Spleen (tissue), 7 donors: ENCODE measurements at regions not wholly inside any gene's neighbourhood (a gene's known extent, or its start where the extent isn't known, plus 50 kb on each side); places are given as distances from the start of the nearest gene placed in this dataset.

Experiments
- POLR2A ChIP-seq, 3 donors: fragments of 450-650 bp; IDR thresholded peaks; one replicate each; pipeline ENCODE4 v1.5.1; 2017; ENCODE audit warnings: antibody characterized with exemption in 3 of 3, mild to moderate bottlenecking in 1 of 3
- POLR2AphosphoS5 ChIP-seq, 3 donors: sonication (generic); formaldehyde crosslinking; IDR thresholded peaks; one replicate each; pipeline ENCODE4 v1.5.1; 2017; ENCODE audit warnings: antibody characterized with exemption in 3 of 3
- TF ChIP-seq, protein P1 (sequence below), 11 experiments: fragments of 200-600 bp in 7 of 11; fragments of 450-650 bp in 4 of 11; sonication (generic) in 4 of 11; IDR thresholded peaks in 8 of 11; conservative IDR thresholded peaks in 3 of 11; 1 replicate in 7 of 11; 2 replicates in 4 of 11; pipeline versions ENCODE4 v1.4.0 to v1.8.0; 2016 to 2021; ENCODE audit warnings: antibody characterized with exemption in 11 of 11, inconsistent platforms in 4 of 11, mild to moderate bottlenecking in 1 of 11
- donor health status: DM: no; HTN: no; CAD: no; lungs with moderate emphysema.
- donor health status: DM: no; HTN: no; CAD: no.
- donor health status: DM: no; HTN: no; CAD: no.

DNA sequence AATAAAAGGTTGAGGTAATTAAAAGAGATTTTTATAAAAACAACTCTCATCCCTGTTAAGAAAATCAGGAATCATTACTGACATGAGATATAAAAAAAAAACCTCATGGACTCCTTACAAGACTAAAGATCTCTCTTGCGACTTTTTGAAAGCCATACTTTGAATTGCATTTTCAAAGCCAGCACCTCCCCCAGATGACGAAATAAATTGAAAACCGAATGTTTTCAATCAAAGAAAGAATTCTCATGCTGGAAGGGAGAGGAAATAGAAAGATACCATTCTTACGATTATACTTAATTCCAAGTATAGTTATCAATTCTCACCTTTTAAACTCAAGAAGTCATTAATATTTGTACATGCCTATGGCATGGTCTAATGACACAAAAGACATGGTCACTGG, 452.3 kb downstream of the GJA1 start:
- TF ChIP-seq, protein P1, sequence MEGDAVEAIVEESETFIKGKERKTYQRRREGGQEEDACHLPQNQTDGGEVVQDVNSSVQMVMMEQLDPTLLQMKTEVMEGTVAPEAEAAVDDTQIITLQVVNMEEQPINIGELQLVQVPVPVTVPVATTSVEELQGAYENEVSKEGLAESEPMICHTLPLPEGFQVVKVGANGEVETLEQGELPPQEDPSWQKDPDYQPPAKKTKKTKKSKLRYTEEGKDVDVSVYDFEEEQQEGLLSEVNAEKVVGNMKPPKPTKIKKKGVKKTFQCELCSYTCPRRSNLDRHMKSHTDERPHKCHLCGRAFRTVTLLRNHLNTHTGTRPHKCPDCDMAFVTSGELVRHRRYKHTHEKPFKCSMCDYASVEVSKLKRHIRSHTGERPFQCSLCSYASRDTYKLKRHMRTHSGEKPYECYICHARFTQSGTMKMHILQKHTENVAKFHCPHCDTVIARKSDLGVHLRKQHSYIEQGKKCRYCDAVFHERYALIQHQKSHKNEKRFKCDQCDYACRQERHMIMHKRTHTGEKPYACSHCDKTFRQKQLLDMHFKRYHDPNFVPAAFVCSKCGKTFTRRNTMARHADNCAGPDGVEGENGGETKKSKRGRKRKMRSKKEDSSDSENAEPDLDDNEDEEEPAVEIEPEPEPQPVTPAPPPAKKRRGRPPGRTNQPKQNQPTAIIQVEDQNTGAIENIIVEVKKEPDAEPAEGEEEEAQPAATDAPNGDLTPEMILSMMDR (IDR thresholded peaks at IDR 0.05 in 8 of 11, conservative IDR thresholded peaks at IDR 0.05 in 3 of 11), result no peak
- TF ChIP-seq POLR2AphosphoS5 (IDR thresholded peaks at IDR 0.05) (no peak), POLR2A (IDR thresholded peaks at IDR 0.05) (no peak)
